ENCODE measurements at regions not wholly inside any gene's neighbourhood (a gene's known extent, or its start where the extent isn't known, plus 50 kb on each side); places are given as distances from the start of the nearest gene placed in this dataset.

GRCh38 chr5:142388696-142389095 is 63.9 kb upstream of the SPRY4 start:
- Histone ChIP-seq H3K4me3 (ENCODE audit: low read depth in 1 of 2, low read length in 2 of 2) (no peak overlapping the region), H3K27me3 (ENCODE audit: insufficient read depth, low read length, poor library complexity) (no peaks in the 10 kb centered on the region), H2AFZ (ENCODE audit: low read depth, low read length) (no peak overlapping the region), H3K9me3 (ENCODE audit: insufficient read depth, low read length, severe bottlenecking) (no peaks in the 10 kb centered on the region), H3K9ac (ENCODE audit: low read depth, low read length) (no peak overlapping the region), H3K4me2 (ENCODE audit: insufficient read depth, low read length) (no peak overlapping the region), H3K27ac (ENCODE audit: low read length) (no peak overlapping the region), H3K4me1 (ENCODE audit: insufficient read depth, low read length) (no peaks in the 10 kb centered on the region), H3K36me3 (ENCODE audit: insufficient read depth, low read length) (no peaks in the 10 kb centered on the region), H4K20me1 (ENCODE audit: insufficient read depth, low read length) (no peaks in the 10 kb centered on the region), H3K79me2 (ENCODE audit: insufficient read depth, low read length) (no peaks in the 10 kb centered on the region)
- DNase-seq (no peak), ATAC-seq (ENCODE audit: insufficient read depth, low read depth) (no peak)
- TF ChIP-seq CTCF (IDR thresholded peaks at IDR 0.05; ENCODE audit: borderline replicate concordance, extremely low read depth, low read length, poor library complexity, severe bottlenecking): no peak
- TF ChIP-seq EZH2 (IDR thresholded peaks at IDR 0.05; ENCODE audit: borderline replicate concordance, low read depth, low read length, severe bottlenecking): no peak

- H3K4me3 ChIP-seq (ENCODE audit: low read depth in 1 of 2, low read length in 2 of 2): no peak overlapping the region
- H4K20me1 ChIP-seq (ENCODE audit: insufficient read depth, low read length): no peaks in the 10 kb centered on the region
- no peak overlapping the region for H3K9ac ChIP-seq (ENCODE audit: low read depth, low read length)
- TF ChIP-seq CTCF (IDR thresholded peaks at IDR 0.05; ENCODE audit: borderline replicate concordance, extremely low read depth, low read length, poor library complexity, severe bottlenecking) (no peak), EZH2 (IDR thresholded peaks at IDR 0.05; ENCODE audit: borderline replicate concordance, low read depth, low read length, severe bottlenecking) (no peak)
- H3K27me3 ChIP-seq (ENCODE audit: insufficient read depth, low read length, poor library complexity): no peaks in the 10 kb centered on the region
- no peaks in the 10 kb centered on the region for H3K36me3 ChIP-seq (ENCODE audit: insufficient read depth, low read length)
- no peaks in the 10 kb centered on the region for H3K9me3 ChIP-seq (ENCODE audit: insufficient read depth, low read length, severe bottlenecking)
- no peak for ATAC-seq (ENCODE audit: insufficient read depth, low read depth)
- no peak overlapping the region for H3K4me2 ChIP-seq (ENCODE audit: insufficient read depth, low read length)
- no peak overlapping the region for H3K27ac ChIP-seq (ENCODE audit: low read length)
- no peak overlapping the region for H2AFZ ChIP-seq (ENCODE audit: low read depth, low read length)
- DNase-seq: no peak
- H3K79me2 ChIP-seq (ENCODE audit: insufficient read depth, low read length): no peaks in the 10 kb centered on the region
- no peaks in the 10 kb centered on the region for H3K4me1 ChIP-seq (ENCODE audit: insufficient read depth, low read length)
These were observed 62.3 kb upstream of the SPRY4 start for GRCh38 chr5:142387024-142387682.

GRCh38 chr5:142386137-142387023 is 61.6 kb upstream of the SPRY4 start:
- no peak overlapping the region for H3K4me2 ChIP-seq (ENCODE audit: insufficient read depth, low read length)
- TF ChIP-seq CTCF (IDR thresholded peaks at IDR 0.05; ENCODE audit: borderline replicate concordance, extremely low read depth, low read length, poor library complexity, severe bottlenecking): no peak
- TF ChIP-seq EZH2 (IDR thresholded peaks at IDR 0.05; ENCODE audit: borderline replicate concordance, low read depth, low read length, severe bottlenecking): no peak
- H3K4me1 ChIP-seq (ENCODE audit: insufficient read depth, low read length): no peaks in the 10 kb centered on the region
- no peak overlapping the region for H3K4me3 ChIP-seq (ENCODE audit: low read depth in 1 of 2, low read length in 2 of 2)
- no peaks in the 10 kb centered on the region for H4K20me1 ChIP-seq (ENCODE audit: insufficient read depth, low read length)
- H3K9me3 ChIP-seq (ENCODE audit: insufficient read depth, low read length, severe bottlenecking): no peaks in the 10 kb centered on the region
- DNase-seq: no peak
- H3K79me2 ChIP-seq (ENCODE audit: insufficient read depth, low read length): no peaks in the 10 kb centered on the region
- no peak overlapping the region for H3K27ac ChIP-seq (ENCODE audit: low read length)
- H3K27me3 ChIP-seq (ENCODE audit: insufficient read depth, low read length, poor library complexity): no peaks in the 10 kb centered on the region
- H3K36me3 ChIP-seq (ENCODE audit: insufficient read depth, low read length): no peaks in the 10 kb centered on the region
- ATAC-seq (ENCODE audit: insufficient read depth, low read depth): no peak
- H2AFZ ChIP-seq (ENCODE audit: low read depth, low read length): no peak overlapping the region
- no peak overlapping the region for H3K9ac ChIP-seq (ENCODE audit: low read depth, low read length)
